ENCODE measurements at regions not wholly inside any gene's neighbourhood (a gene's known extent, or its start where the extent isn't known, plus 50 kb on each side); places are given as distances from the start of the nearest gene placed in this dataset.

- no peak for DNase-seq (ENCODE audit: low read depth, low spot score)
Measured at GRCh38 chr1:81634294-81634693, 166.4 kb upstream of the ADGRL2 start.

- no peak for DNase-seq (ENCODE audit: low read depth, low spot score)
Measured at GRCh38 chr1:81619156-81619555, 181.6 kb upstream of the ADGRL2 start.

GRCh38 chr1:81618376-81618775 is 182.4 kb upstream of the ADGRL2 start:
- no peak for DNase-seq (ENCODE audit: low read depth, low spot score)

- DNase-seq (ENCODE audit: low read depth, low spot score) = no peak
Measured at GRCh38 chr1:81617308-81617967, 183.3 kb upstream of the ADGRL2 start.

- DNase-seq (ENCODE audit: low read depth, low spot score) = no peak
Measured at GRCh38 chr1:81613803-81614202, 186.9 kb upstream of the ADGRL2 start.

GRCh38 chr1:81607924-81608323 is 192.8 kb upstream of the ADGRL2 start:
- no peak for DNase-seq (ENCODE audit: low read depth, low spot score)

GRCh38 chr1:81607086-81607485 is 193.6 kb upstream of the ADGRL2 start:
- DNase-seq (ENCODE audit: low read depth, low spot score) = no peak

- peak; percentile 20 for DNase-seq (ENCODE audit: low read depth, low spot score)
Measured at GRCh38 chr1:81606656-81607055, 194.1 kb upstream of the ADGRL2 start.

- no peak for DNase-seq (ENCODE audit: low read depth, low spot score)
Measured at GRCh38 chr1:81605023-81605422, 195.7 kb upstream of the ADGRL2 start.

GRCh38 chr1:81600878-81601622 is 199.7 kb upstream of the ADGRL2 start:
- no peak for DNase-seq (ENCODE audit: low read depth, low spot score)

GRCh38 chr1:81600363-81600762 is 200.4 kb upstream of the ADGRL2 start:
- no peak for DNase-seq (ENCODE audit: low read depth, low spot score)

GRCh38 chr1:81598623-81599022 is 202.1 kb upstream of the ADGRL2 start:
- DNase-seq (ENCODE audit: low read depth, low spot score) = no peak

GRCh38 chr1:81597720-81598426 is 202.9 kb upstream of the ADGRL2 start:
- no peak for DNase-seq (ENCODE audit: low read depth, low spot score)

- DNase-seq (ENCODE audit: low read depth, low spot score) = no peak
Measured at GRCh38 chr1:81596341-81596740, 204.4 kb upstream of the ADGRL2 start.

- DNase-seq (ENCODE audit: low read depth, low spot score) = no peak
Measured at GRCh38 chr1:81594206-81594605, 206.5 kb upstream of the ADGRL2 start.

- DNase-seq (ENCODE audit: low read depth, low spot score) = no peak
Measured at GRCh38 chr1:81592233-81592632, 208.5 kb upstream of the ADGRL2 start.

- DNase-seq (ENCODE audit: low read depth, low spot score) = no peak
Measured at GRCh38 chr1:81590171-81590570, 210.6 kb upstream of the ADGRL2 start.

GRCh38 chr1:81588149-81588548 is 212.6 kb upstream of the ADGRL2 start:
- DNase-seq (ENCODE audit: low read depth, low spot score) = no peak

GRCh38 chr1:81587426-81587825 is 213.3 kb upstream of the ADGRL2 start:
- DNase-seq (ENCODE audit: low read depth, low spot score) = no peak

- no peak for DNase-seq (ENCODE audit: low read depth, low spot score)
Measured at GRCh38 chr1:81585371-81585770, 215.4 kb upstream of the ADGRL2 start.

- DNase-seq (ENCODE audit: low read depth, low spot score) = peak; percentile 17
Measured at GRCh38 chr1:81584398-81584797, 216.3 kb upstream of the ADGRL2 start.

- no peak for DNase-seq (ENCODE audit: low read depth, low spot score)
Measured at GRCh38 chr1:81583878-81584277, 216.9 kb upstream of the ADGRL2 start.

All from brain pericyte (primary cell).